Osteocyte (in vitro differentiated cells): ENCODE measurements at regions not wholly inside any gene's neighbourhood (a gene's known extent, or its start where the extent isn't known, plus 50 kb on each side); places are given as distances from the start of the nearest gene placed in this dataset.
A peak's percentile ranks its signal among the peaks of the same experiment; 100 is the strongest.
"Not testable (repeated sequence)": the region's sequence is repeated elsewhere in the genome, so short reads cannot be mapped to it uniquely, and the experiment has no call there.

Experiments used
- DNase-seq: peaks from one replicate; pipeline ENCODE4 v3.0.0; 2021; ENCODE audit warnings: mixed read lengths; ENCODE audit not compliant: unreplicated experiment; ENCODE audit errors: extremely low spot score
- H3K27ac Mint-ChIP-seq: one replicate; pipeline ENCODE4 v1.8.0; 2021; ENCODE audit warnings: mild to moderate bottlenecking, mixed read lengths; ENCODE audit not compliant: unreplicated experiment
- H3K27me3 Mint-ChIP-seq: one replicate; pipeline ENCODE4 v1.8.0; 2021; ENCODE audit warnings: mixed read lengths; ENCODE audit not compliant: unreplicated experiment
- H3K36me3 Mint-ChIP-seq: one replicate; pipeline ENCODE4 v1.8.0; 2021; ENCODE audit warnings: mixed read lengths; ENCODE audit not compliant: unreplicated experiment
- H3K4me1 Mint-ChIP-seq: one replicate; pipeline ENCODE4 v1.8.0; 2021; ENCODE audit warnings: mixed read lengths; ENCODE audit not compliant: unreplicated experiment
- H3K4me3 Mint-ChIP-seq: one replicate; pipeline ENCODE4 v1.8.0; 2021; ENCODE audit warnings: mild to moderate bottlenecking, moderate library complexity, mixed read lengths; ENCODE audit not compliant: unreplicated experiment
- H3K9me3 Mint-ChIP-seq: one replicate; pipeline ENCODE4 v1.8.0; 2021; ENCODE audit warnings: mixed read lengths; ENCODE audit not compliant: unreplicated experiment
- TF ChIP-seq, protein P1 (sequence below): fragments of 200-600 bp; sonication (generic); IDR thresholded peaks from 2 replicates; pipeline ENCODE4 v1.5.0; 2021; ENCODE audit warnings: antibody characterized with exemption, mild to moderate bottlenecking, moderate library complexity

DNA sequence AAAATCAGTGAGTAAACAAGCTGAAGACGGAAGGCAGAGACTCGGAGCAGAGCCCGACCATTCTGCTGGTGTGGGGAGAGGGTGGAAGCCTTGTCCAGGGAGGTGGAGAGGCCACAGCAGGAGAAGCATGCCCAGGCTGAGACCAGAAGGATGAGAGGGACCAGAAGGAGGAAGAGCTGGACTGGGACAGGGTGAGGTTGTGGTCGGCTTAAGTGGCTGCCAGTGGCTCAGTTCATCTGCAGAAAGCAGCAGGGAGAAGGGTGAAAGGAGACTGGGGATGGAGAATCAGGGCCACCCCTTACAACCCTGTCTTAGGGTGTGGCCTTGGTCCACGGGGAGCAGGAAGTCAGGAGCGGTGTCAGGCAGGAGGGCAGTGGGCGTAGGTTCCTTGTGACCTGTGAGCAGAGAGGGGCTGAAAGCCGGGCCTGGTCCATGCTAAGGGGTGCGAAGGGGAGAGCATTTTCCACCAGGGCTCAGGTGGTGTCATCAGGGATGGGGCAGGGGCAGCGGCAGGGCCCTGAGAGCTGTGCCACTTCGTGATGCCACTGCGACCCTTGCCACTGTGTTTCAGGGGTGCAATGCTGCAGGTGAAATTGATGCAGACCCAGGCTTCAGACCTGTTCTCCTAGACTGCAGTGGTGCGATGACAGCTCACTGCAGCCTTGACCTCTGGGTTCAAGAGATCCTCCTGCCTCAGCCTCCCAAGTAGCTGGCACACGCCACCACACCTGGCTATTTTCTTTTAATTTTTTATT, 81.1 kb downstream of the TTLL2 start:
- no peak overlapping the region for H3K4me3 Mint-ChIP-seq
- peaks cover 5% of the 10 kb centered on the region for H3K27me3 Mint-ChIP-seq
- peak; percentile 80 for DNase-seq
- H3K27ac Mint-ChIP-seq, result no peak overlapping the region
- H3K4me1 Mint-ChIP-seq, result no peaks in the 10 kb centered on the region
- no peaks in the 10 kb centered on the region for H3K9me3 Mint-ChIP-seq
- H3K36me3 Mint-ChIP-seq, result no peaks in the 10 kb centered on the region
- TF ChIP-seq, protein P1, sequence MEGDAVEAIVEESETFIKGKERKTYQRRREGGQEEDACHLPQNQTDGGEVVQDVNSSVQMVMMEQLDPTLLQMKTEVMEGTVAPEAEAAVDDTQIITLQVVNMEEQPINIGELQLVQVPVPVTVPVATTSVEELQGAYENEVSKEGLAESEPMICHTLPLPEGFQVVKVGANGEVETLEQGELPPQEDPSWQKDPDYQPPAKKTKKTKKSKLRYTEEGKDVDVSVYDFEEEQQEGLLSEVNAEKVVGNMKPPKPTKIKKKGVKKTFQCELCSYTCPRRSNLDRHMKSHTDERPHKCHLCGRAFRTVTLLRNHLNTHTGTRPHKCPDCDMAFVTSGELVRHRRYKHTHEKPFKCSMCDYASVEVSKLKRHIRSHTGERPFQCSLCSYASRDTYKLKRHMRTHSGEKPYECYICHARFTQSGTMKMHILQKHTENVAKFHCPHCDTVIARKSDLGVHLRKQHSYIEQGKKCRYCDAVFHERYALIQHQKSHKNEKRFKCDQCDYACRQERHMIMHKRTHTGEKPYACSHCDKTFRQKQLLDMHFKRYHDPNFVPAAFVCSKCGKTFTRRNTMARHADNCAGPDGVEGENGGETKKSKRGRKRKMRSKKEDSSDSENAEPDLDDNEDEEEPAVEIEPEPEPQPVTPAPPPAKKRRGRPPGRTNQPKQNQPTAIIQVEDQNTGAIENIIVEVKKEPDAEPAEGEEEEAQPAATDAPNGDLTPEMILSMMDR, result no peak

DNA sequence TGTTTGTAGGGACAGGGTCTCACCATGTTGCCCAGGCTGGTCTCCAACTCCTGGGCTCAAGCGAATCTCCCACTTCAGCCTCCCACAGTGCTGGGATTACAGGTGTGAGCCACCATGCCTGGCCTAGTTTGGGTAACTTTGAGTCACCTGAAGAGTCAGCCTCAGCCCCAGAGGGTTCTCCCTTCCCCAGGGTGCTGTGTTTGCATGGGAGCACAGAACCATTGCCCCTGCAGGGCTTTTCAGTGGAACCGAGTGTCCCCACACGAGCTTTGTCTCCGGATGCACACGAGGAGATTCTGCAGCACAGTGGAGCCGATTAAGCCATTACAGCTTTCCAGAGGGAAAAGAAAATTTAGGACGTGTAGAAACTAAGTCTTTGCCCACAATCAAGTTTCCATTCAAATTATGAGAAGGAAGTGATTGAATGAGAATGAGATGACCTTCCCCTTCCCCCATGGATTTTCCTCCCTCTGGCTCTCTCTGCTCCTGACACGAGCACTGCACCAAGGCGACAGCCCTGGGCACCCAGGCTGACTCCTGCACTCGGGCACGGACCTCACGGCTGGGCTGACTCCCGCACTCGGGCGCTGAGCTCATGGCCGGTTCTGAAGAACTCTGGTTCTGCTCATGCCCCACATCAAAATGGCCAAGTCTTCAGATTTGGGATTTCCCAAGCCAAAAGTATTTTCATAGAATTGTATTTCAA, 81.8 kb downstream of the TTLL2 start:
- not testable (repeated sequence) for H3K27ac Mint-ChIP-seq, H3K4me3 Mint-ChIP-seq, H3K27me3 Mint-ChIP-seq, H3K4me1 Mint-ChIP-seq, H3K36me3 Mint-ChIP-seq, DNase-seq, H3K9me3 Mint-ChIP-seq

DNA sequence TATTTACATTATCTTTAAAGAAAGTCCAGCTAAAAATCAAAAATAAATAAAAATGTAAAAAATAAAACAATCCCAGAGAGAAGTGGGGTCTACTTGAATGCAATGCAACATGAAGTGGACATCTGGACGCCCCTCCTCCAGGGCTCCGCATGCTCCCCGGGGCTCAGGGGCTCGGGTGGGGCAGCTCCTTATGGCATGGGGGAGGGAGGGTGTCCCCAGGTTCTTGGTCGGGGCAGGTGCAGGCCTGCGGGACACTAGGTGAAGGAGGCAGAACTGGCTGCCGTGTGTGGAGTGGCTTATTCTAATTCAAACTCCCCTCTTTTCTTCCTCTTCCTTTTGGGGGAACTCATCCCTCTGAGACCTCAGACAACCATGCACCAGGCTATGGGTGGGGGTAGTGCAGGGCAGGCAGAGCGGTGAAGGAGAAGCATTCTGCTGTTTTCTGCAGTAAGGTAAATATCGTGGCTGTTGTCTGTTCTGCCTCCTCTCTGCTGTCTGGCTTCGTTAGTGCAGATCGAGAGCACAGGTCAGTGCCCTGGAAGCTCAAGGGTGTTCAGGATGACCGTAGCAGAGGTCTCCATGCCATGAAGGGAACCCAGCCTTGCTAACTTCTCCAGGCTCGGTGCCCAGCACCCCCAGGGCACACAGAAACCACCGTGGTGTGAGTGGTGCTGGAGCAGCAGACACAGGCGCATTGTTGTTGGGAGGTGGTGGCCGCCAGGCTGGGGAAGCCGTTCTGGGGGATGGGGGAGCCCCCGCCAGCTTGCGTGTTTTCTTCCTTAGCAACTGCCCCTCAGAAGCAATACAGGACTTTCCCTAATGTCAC, 82.6 kb downstream of the TTLL2 start:
- no peak overlapping the region for H3K27ac Mint-ChIP-seq
- H3K27me3 Mint-ChIP-seq, result peaks cover 14% of the 10 kb centered on the region
- no peak overlapping the region for H3K4me3 Mint-ChIP-seq
- DNase-seq, result peak; percentile 75
- no peaks in the 10 kb centered on the region for H3K36me3 Mint-ChIP-seq
- no peaks in the 10 kb centered on the region for H3K9me3 Mint-ChIP-seq
- no peaks in the 10 kb centered on the region for H3K4me1 Mint-ChIP-seq
- TF ChIP-seq, protein P1, result no peak

DNA sequence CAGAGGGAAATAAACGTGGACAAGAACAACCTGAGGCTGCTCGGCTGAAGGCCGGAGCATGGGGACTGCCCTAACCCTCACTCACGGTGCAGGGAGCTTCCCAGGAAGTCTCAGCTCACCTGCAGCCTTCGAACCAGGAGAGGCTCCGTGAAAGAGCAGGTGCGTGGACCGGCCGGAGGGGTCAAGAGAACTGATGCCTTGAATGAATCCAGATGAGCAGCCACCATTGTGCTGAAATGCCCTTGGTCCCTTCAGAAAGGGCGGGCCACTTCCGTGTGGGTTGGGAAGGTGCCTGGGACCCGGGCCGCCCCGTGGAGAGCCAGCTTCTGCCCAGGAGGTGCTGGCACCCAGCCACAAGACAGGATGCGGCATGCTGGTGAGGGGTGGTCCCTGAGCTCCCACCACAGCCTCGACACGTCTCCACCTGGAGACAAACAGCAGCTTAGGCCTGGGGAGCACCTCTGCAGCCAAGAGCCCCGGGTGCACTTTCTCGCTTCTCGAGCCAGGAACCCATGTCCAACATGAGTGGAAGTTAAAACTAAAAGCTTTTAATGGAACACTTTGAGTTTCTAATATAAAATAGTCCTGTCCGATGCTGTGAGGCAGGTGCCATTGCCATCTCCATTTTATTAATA, 83.5 kb downstream of the TTLL2 start:
- Mint-ChIP-seq H3K27ac (no peak overlapping the region), H3K4me3 (no peak overlapping the region), H3K4me1 (no peaks in the 10 kb centered on the region), H3K27me3 (peaks cover 16% of the 10 kb centered on the region), H3K9me3 (no peaks in the 10 kb centered on the region), H3K36me3 (no peaks in the 10 kb centered on the region)
- TF ChIP-seq, protein P1, result no peak
- peak; percentile 84 for DNase-seq

DNA sequence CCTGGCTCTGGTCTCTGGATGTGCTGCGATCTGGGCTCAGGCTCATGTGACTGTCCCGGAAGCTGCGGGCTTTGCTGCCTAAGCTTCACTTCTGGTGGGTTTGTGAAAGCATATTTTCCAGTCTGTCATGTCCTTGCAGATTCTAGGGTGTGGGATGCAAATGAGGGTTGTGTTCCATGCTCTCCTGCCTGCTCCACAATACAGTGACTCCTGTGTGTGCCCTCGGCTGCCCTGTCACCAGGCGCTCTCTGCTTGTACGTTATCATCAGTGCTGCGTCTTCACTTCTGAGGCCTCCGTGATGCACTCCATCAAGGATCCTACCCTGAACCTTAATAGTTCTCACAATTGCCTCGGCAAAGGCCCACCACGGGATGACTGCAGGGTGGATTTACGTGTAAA, 84.2 kb downstream of the TTLL2 start:
- Mint-ChIP-seq H3K9me3 (no peaks in the 10 kb centered on the region), H3K27me3 (peaks cover 21% of the 10 kb centered on the region), H3K4me1 (no peaks in the 10 kb centered on the region), H3K4me3 (no peak overlapping the region), H3K36me3 (no peaks in the 10 kb centered on the region), H3K27ac (no peak overlapping the region)
- DNase-seq, result no peak
- TF ChIP-seq, protein P1, result no peak
